HAP-1 (cell line): ENCODE measurements at regions not wholly inside any gene's neighbourhood (a gene's known extent, or its start where the extent isn't known, plus 50 kb on each side); places are given as distances from the start of the nearest gene placed in this dataset.

ENCODE experiments used
- DNase-seq, 2 experiments: peaks; one replicate each; pipeline ENCODE4 v3.0.0-alpha.2; 2016 to 2020; ENCODE audit warnings: low spot score in 2 of 2
- H3K27me3 ChIP-seq: fragments of 250-450 bp; sonication (Bioruptor Pico); 2 replicates; pipeline ENCODE4 v1.5.1; 2020; ENCODE audit warnings: low read depth, mild to moderate bottlenecking, moderate library complexity
- H3K36me3 ChIP-seq: fragments of 250-450 bp; sonication (Bioruptor Pico); replicated peaks from 2 replicates; pipeline ENCODE4 v1.5.1; 2020; ENCODE audit warnings: mild to moderate bottlenecking
- H3K4me1 ChIP-seq: fragments of 250-450 bp; sonication (Bioruptor Pico); 2 replicates; pipeline ENCODE4 v1.5.1; 2020; ENCODE audit warnings: mild to moderate bottlenecking
- H3K4me3 ChIP-seq: fragments of 250-450 bp; sonication (Bioruptor Pico); 2 replicates; pipeline ENCODE4 v1.5.1; 2020; ENCODE audit warnings: mild to moderate bottlenecking, moderate library complexity
- H3K9me3 ChIP-seq: fragments of 250-450 bp; sonication (Bioruptor Pico); 2 replicates; pipeline ENCODE4 v1.5.1; 2020; ENCODE audit warnings: mild to moderate bottlenecking, moderate library complexity
- in situ Hi-C: fragments of 300-500 bp; cut with MboI; formaldehyde crosslinking; loops from 3 replicates; pipeline ENCODE4 v1.14.3; 2020; ENCODE audit warnings: low sequenced_read_pairs, inconsistent platforms, mixed read lengths

DNA sequence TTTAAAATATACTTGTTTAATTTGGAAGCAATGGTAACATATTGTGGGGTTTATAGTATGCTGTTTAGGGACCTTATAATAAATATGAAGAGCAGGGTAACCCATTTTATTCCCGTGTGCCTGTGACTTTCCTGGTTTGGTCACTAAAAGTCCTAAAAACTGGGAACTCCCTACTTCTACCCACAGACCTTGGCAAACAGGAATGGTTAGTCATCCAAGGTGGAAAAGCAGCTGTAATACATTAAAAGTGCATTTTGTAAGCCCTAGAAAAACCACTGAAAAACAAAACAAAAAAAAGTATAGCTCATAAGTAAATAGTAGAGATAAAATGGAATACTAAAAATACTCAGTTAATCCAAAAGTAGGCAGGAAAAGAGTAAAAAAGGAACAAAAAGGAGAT is 538.9 kb downstream of the LMO4 start:
- in situ Hi-C loops: no loop called here
- no peak for DNase-seq
- Histone ChIP-seq H3K4me1 (peaks cover 8% of the 10 kb centered on the region; the same call in 1 of the 2 replicates), H3K4me3 (no peak overlapping the region), H3K27me3 (peaks cover 3% of the 10 kb centered on the region; the same call in 1 of the 2 replicates), H3K36me3 (no peaks in the 10 kb centered on the region), H3K9me3 (no peaks in the 10 kb centered on the region)

- H3K9me3 ChIP-seq: no peaks in the 10 kb centered on the region
- DNase-seq: no peak
- H3K36me3 ChIP-seq: no peaks in the 10 kb centered on the region
- in situ Hi-C loops: no loop called here
- H3K4me1 ChIP-seq: no peaks in the 10 kb centered on the region
- H3K4me3 ChIP-seq: no peak overlapping the region
- peaks cover 3% of the 10 kb centered on the region; the same call in 1 of the 2 replicates for H3K27me3 ChIP-seq
These were observed 540.9 kb downstream of the LMO4 start for GRCh38 chr1:87869567-87869966.

DNA sequence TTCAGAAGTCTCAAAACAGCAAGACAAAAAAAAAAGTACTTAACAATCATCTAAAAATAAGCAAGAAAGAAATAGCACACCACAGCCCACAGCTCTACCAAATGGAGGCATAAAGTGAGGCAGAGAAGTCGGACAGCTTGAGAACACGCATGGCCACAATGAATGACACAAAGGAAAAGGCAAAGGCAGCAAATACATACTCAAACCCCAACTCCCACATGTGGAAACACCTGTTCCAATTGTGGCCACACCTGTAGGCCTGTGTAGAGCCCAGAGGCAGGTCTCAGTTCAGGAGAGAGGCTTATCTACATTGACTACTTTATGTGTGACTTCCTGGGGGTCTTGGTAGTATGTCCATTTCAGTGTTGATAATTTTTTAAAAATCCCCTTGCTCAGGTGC is 543.5 kb downstream of the LMO4 start:
- H3K4me1 ChIP-seq: no peaks in the 10 kb centered on the region
- in situ Hi-C loops: no loop called here
- peaks cover 3% of the 10 kb centered on the region; the same call in 1 of the 2 replicates for H3K27me3 ChIP-seq
- no peaks in the 10 kb centered on the region for H3K36me3 ChIP-seq
- H3K9me3 ChIP-seq: no peaks in the 10 kb centered on the region
- H3K4me3 ChIP-seq: no peak overlapping the region
- DNase-seq: no peak

DNA sequence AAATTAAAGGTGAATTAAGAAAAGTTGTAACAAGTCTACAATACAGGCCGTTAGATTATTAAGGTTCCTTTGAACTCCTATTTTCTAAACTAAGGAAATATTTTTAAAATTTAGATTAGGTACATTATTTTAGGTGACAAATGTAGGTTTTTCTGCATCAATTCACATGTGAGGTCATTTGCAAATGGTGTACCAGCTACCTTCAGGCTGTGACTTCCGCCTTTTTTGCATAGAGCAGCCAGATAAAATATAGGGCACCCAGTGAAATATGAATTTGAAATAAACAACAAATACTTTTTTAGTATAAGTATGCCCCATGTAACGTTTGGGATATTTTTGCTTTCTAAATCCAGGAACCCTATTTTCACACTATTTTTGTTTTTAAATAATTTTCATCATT is 544.0 kb downstream of the LMO4 start:
- Histone ChIP-seq H3K27me3 (peaks cover 3% of the 10 kb centered on the region; the same call in 1 of the 2 replicates), H3K4me1 (no peaks in the 10 kb centered on the region), H3K4me3 (no peak overlapping the region), H3K9me3 (no peaks in the 10 kb centered on the region), H3K36me3 (no peaks in the 10 kb centered on the region)
- no peak for DNase-seq
- in situ Hi-C loops: no loop called here

GRCh38 chr1:87878873-87879272 is 550.2 kb downstream of the LMO4 start:
- in situ Hi-C loops: no loop called here
- no peaks in the 10 kb centered on the region for H3K27me3 ChIP-seq
- H3K36me3 ChIP-seq: no peaks in the 10 kb centered on the region
- no peak overlapping the region for H3K4me3 ChIP-seq
- no peaks in the 10 kb centered on the region for H3K9me3 ChIP-seq
- H3K4me1 ChIP-seq: no peaks in the 10 kb centered on the region
- no peak for DNase-seq

- DNase-seq: no peak
- H3K4me3 ChIP-seq: no peak overlapping the region
- in situ Hi-C loops: no loop called here
- H3K4me1 ChIP-seq: no peaks in the 10 kb centered on the region
- H3K36me3 ChIP-seq: no peaks in the 10 kb centered on the region
- H3K27me3 ChIP-seq: no peaks in the 10 kb centered on the region
- no peaks in the 10 kb centered on the region for H3K9me3 ChIP-seq
These were observed 551.5 kb downstream of the LMO4 start for GRCh38 chr1:87880098-87880760.

GRCh38 chr1:87880764-87881163 is 552.1 kb downstream of the LMO4 start:
- H3K36me3 ChIP-seq: no peaks in the 10 kb centered on the region
- H3K27me3 ChIP-seq: no peaks in the 10 kb centered on the region
- DNase-seq: no peak
- no peaks in the 10 kb centered on the region for H3K4me1 ChIP-seq
- no peaks in the 10 kb centered on the region for H3K9me3 ChIP-seq
- H3K4me3 ChIP-seq: no peak overlapping the region
- in situ Hi-C loops: no loop called here

- no peak overlapping the region for H3K4me3 ChIP-seq
- H3K4me1 ChIP-seq: no peaks in the 10 kb centered on the region; the same call in 1 of the 2 replicates
- in situ Hi-C loops: no loop called here
- no peak for DNase-seq
- H3K36me3 ChIP-seq: no peaks in the 10 kb centered on the region
- H3K27me3 ChIP-seq: no peaks in the 10 kb centered on the region
- H3K9me3 ChIP-seq: no peaks in the 10 kb centered on the region
These were observed 555.2 kb downstream of the LMO4 start for GRCh38 chr1:87883906-87884305.

GRCh38 chr1:87884581-87884980 is 555.9 kb downstream of the LMO4 start:
- H3K27me3 ChIP-seq: no peaks in the 10 kb centered on the region
- no peak for DNase-seq
- no peaks in the 10 kb centered on the region; the same call in 1 of the 2 replicates for H3K4me1 ChIP-seq
- H3K9me3 ChIP-seq: no peaks in the 10 kb centered on the region
- in situ Hi-C loops: no loop called here
- H3K4me3 ChIP-seq: no peak overlapping the region
- no peaks in the 10 kb centered on the region for H3K36me3 ChIP-seq

GRCh38 chr1:87885278-87886025 is 556.8 kb downstream of the LMO4 start:
- Histone ChIP-seq H3K4me1 (no peaks in the 10 kb centered on the region; the same call in 1 of the 2 replicates), H3K4me3 (no peak overlapping the region), H3K36me3 (no peaks in the 10 kb centered on the region), H3K27me3 (no peaks in the 10 kb centered on the region), H3K9me3 (no peaks in the 10 kb centered on the region)
- no peak for DNase-seq
- in situ Hi-C loops: no loop called here

- Histone ChIP-seq H3K27me3 (no peaks in the 10 kb centered on the region), H3K4me3 (no peak overlapping the region), H3K36me3 (no peaks in the 10 kb centered on the region), H3K4me1 (no peaks in the 10 kb centered on the region; the same call in 1 of the 2 replicates), H3K9me3 (no peaks in the 10 kb centered on the region)
- DNase-seq: no peak
- in situ Hi-C loops: no loop called here
These were observed 558.4 kb downstream of the LMO4 start for GRCh38 chr1:87887100-87887499.

GRCh38 chr1:87888446-87888845 is 559.8 kb downstream of the LMO4 start:
- no peaks in the 10 kb centered on the region for H3K27me3 ChIP-seq
- in situ Hi-C loops: no loop called here
- no peaks in the 10 kb centered on the region for H3K36me3 ChIP-seq
- H3K9me3 ChIP-seq: no peaks in the 10 kb centered on the region
- DNase-seq: no peak
- no peaks in the 10 kb centered on the region; the same call in 1 of the 2 replicates for H3K4me1 ChIP-seq
- H3K4me3 ChIP-seq: no peak overlapping the region

- H3K9me3 ChIP-seq: no peaks in the 10 kb centered on the region
- no peak overlapping the region for H3K4me3 ChIP-seq
- in situ Hi-C loops: no loop called here
- H3K36me3 ChIP-seq: no peaks in the 10 kb centered on the region
- H3K4me1 ChIP-seq: peaks cover 7% of the 10 kb centered on the region
- H3K27me3 ChIP-seq: no peaks in the 10 kb centered on the region; the same call in 1 of the 2 replicates
- peak in 1 of 2 experiments; percentile 27 for DNase-seq
These were observed 565.4 kb downstream of the LMO4 start for GRCh38 chr1:87894062-87894461.

DNA sequence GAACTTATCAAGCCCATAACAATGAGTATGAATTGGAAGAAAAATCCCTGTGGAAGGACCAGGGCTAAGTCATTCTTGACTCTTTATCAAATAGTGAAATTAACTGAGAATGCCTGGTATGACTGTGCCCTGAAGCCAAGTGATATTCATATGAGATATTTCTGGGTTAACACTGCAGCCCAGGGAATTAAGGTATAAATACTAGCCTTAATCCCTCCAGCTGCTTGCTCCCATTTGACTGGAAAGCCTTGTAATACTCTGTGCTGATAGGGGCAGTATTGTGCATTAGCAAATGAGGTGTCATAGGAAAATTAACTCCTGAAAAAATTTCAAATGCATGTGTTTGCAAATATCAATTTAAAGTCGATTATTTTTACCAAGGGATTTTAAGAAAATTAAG is 568.8 kb downstream of the LMO4 start:
- in situ Hi-C loops: no loop called here
- no peak for DNase-seq

More for the DNA sequence above, 568.8 kb downstream of the LMO4 start:
- no peaks in the 10 kb centered on the region for H3K36me3 ChIP-seq
- no peaks in the 10 kb centered on the region; the same call in 1 of the 2 replicates for H3K27me3 ChIP-seq
- H3K4me3 ChIP-seq: no peak overlapping the region
- no peaks in the 10 kb centered on the region for H3K9me3 ChIP-seq
- H3K4me1 ChIP-seq: peaks cover 7% of the 10 kb centered on the region
